Myocyte (in vitro differentiated cells): ENCODE measurements at regions not wholly inside any gene's neighbourhood (a gene's known extent, or its start where the extent isn't known, plus 50 kb on each side); places are given as distances from the start of the nearest gene placed in this dataset.
A peak's percentile ranks its signal among the peaks of the same experiment; 100 is the strongest.
"Not testable (repeated sequence)": the region's sequence is repeated elsewhere in the genome, so short reads cannot be mapped to it uniquely, and the experiment has no call there.

Experiments
- DNase-seq: peaks from one replicate; pipeline ENCODE4 v3.0.0-alpha.2; 2012; ENCODE audit warnings: low read depth

GRCh38 chr5:16987776-16988175 lies 51.7 kb upstream of the MYO10 start:
- DNase-seq, result no peak

GRCh38 chr5:16990817-16991520 lies 54.9 kb upstream of the MYO10 start:
- DNase-seq, result not testable (repeated sequence)

DNA sequence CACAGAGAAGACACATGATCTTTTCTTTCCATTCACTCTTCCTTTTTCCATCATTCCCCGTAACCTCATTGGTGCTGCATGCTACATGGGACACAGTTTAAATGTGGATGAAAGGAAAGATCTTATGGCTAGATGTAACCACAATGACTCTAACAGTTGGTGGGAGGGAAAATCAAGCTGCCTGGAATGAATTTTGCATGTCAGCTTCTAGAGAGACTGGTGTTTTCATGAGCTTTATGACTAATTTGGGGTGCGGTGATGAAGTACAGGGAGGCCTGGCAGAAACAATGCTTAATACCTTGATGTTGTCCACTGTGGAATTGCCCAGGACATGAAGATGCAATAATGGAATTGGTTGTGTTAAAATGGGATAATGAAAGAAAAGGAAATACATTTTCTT lies 55.9 kb upstream of the MYO10 start:
- peak; percentile 53 for DNase-seq

- DNase-seq, result peak; percentile 59
These were observed 56.4 kb upstream of the MYO10 start for GRCh38 chr5:16992444-16992843.

- DNase-seq, result peak; percentile 40
These were observed 58.5 kb upstream of the MYO10 start for GRCh38 chr5:16994565-16994964.

DNA sequence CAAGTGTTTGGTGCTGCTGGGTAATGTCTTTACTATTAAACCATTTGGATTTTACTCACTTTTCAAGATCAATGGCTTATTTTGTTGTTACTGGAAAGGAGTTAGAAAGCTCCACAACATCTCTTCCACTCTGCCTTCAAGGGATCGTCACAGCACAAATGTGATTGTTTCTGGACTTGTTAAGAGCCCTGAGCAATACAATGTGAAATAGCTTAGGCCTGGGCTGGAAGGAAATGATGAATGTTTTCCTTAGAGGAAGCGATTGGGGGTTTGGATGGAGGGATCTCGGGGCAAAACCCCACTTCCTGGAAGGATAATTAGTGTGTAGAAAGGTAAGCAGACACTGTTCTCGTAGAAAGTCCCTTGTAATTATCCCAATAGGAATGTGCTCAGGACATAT lies 59.3 kb upstream of the MYO10 start:
- no peak for DNase-seq

DNA sequence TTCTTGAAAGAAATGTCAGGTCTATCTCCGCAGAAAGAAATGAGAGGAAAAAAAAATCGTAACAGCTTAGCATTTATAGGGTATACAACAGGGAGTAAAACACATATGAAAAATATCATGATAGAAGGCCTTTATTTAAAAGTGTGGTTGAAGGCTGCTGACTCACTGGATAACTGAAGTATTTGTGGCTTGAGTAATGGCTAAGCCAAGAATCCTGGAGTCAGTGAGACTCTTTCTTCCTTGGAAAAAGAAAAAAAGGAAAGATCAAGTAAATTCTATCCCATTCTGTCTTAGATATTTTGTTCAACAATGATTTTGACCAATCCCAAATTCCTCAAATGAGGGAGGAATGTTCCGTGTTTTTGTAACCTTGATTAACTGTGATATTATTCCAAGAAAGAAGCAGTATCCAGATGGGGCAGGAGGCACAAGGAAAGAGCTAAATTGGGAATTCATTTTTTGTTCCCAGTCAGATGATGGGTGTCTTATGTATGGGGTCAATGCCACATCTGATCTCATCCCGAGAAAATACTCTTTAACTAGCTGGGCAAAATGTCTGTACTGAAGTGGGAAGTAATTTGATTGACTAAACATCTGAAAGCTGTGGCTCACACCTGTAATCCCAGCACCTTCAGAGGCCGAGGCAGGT lies 64.3 kb upstream of the MYO10 start:
- peak; percentile 88 for DNase-seq

DNA sequence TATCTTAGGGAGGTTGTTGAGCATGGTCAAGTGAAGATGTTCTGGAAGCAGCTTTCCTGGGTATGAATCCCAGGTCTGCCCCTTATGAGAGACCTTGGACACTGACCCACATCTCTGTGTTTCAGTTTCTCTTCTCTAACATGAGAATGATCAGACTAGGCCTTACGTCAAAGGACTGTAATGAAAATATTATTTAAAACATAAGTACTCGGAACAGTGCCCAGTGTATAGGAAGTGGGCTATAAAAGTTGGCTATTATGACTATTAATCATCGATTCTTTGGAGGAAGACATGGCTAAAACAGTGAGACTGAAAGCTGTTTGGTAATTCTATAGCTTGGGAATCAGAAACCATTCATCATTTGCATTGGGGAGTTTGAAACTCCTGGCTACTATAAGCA lies 65.3 kb upstream of the MYO10 start:
- DNase-seq, result no peak

GRCh38 chr5:17004441-17005106 lies 68.5 kb upstream of the MYO10 start:
- peak; percentile 83 for DNase-seq

DNA sequence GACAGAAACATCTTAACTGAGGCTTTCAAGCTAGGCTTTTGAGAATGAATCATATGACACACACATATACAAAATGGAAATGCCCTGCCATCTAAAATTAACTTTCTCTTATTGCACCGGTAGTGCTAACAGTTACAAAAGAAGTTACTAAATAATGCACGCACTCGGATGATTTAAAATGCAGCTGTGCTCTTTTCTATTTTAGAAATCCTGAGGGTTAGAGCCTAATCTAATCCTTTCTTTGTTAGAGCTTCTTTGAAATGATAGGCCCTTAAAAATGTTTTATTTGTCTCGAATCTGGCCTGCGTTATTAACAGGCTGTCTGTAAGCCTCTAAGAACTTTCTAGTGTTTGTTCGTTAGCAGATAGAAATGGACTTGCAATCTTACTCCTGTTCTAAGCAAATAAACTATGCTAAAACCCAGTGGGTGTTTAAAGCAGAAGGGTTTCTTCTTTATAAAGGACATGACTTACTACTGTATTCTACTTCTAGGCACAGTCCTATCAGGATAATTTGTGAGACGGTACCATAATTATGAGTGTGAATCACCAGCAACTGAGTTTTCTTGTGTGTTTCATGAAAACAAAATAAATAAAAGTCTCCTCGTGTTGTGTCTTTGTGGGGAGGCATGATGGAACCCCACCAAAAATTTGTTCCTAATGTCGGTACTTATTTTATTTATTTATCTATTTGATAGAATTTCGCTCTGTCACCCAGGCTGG lies 69.2 kb upstream of the MYO10 start:
- peak; percentile 66 for DNase-seq

- no peak for DNase-seq
These were observed 76.2 kb upstream of the MYO10 start for GRCh38 chr5:17012289-17012688.

- no peak for DNase-seq
These were observed 78.6 kb upstream of the MYO10 start for GRCh38 chr5:17014686-17015085.

GRCh38 chr5:17018871-17019270 lies 82.8 kb upstream of the MYO10 start:
- no peak for DNase-seq

DNA sequence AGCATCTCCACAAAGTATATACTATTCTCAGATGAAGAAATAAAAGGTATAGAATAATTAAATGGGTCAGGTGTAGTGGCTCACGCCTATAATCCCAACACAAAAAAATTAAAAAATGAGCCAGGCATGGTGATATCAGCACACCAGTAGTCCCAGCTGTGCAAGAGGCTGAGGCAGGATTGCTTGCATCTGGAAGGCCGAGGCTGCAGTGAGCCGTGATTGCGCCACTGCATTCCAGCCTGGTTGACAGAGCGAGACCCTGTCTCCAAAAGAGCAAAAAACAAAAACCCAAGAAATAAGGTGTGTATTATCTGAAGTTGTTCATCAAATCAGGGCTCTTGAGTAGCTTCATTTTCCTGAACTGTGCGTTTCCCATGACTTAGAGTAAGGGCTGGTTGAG lies 83.2 kb upstream of the MYO10 start:
- no peak for DNase-seq

GRCh38 chr5:17020678-17021601 lies 84.9 kb upstream of the MYO10 start:
- DNase-seq, result no peak

- no peak for DNase-seq
These were observed 85.5 kb upstream of the MYO10 start for GRCh38 chr5:17021602-17021932.

DNA sequence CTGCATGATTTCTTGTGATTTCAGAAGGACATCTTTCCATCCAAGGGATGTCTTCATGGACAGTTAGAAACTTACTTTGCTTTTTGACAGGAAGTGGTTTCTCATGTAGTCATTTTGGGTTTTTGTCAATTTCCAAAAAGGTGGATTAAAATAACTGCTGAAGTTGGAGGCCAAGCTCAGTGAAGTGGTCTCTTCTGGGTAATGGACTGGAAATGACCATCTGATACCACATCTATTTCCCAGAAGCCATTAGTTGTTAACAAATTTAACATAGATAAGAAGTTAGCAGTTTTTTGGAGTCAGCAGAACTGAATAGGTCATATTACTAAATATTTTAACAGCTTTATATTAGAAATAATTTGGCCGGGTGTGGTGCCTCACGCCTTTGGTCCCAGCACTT lies 86.2 kb upstream of the MYO10 start:
- DNase-seq, result no peak

GRCh38 chr5:17024686-17025180 lies 88.6 kb upstream of the MYO10 start:
- peak; percentile 34 for DNase-seq

DNA sequence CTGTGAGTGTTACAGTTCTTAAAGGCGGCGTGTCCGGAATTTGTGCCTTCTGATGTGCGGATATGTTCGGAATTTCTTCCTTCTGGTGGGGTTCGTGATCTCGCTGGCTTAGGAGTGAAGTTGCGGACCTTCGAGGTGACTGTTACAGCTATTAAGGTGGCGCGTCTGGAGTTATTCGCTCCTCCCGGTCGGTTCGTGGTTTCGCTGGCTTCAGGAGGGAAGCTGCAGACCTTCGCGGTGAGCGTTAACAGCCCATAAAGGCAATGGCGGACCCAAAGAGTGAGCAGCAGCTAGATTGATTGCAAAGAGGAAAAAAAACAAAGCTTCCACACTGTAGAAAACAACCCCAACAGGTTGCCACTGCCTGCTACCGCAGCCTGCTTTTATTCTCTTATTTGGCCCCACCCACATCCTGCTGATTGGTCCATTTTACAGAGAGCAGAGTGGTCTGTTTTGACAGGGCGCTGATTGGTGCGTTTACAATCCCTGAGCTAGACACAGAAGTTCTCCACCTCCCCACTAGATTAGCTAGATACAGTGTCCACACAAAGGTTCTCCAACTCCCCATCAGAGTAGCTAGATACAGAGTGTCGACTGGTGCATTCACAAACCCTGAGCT lies 95.7 kb upstream of the MYO10 start:
- not testable (repeated sequence) for DNase-seq

DNA sequence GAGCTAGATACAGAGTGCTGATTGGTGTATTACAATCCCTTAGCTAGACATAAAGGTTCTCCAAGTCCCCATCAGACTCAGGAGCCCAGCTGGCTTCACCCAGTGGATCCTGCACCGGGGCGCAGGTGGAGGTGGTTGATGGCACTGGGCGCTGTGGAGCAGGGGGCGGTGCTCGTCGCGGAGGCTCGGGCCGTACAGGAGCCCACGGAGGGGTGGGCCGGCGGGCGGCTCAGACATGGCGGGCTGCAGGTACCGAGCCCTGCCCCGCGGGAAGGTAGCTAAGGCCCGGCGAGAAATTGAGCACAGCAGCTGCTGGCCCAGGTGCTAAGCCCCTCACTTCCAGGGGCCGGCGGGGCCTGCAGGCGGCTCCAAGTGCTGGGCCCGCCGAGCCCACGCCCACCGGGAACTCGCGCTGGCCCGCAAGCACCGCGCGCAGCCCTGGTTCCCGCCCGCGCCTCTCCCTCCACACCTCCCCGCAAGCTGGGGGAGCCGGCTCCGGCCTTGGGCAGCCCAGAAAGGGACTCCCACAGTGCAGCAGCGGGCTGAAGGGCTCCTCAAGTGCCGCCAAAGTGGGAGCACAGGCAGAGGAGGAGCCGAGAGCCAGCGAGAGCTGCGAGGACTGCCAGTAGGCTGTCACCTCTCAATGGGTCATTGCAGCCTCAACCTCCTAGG lies 96.4 kb upstream of the MYO10 start:
- DNase-seq, result not testable (repeated sequence)
